ENCODE measurements at regions not wholly inside any gene's neighbourhood (a gene's known extent, or its start where the extent isn't known, plus 50 kb on each side); places are given as distances from the start of the nearest gene placed in this dataset.
A peak's percentile ranks its signal among the peaks of the same experiment; 100 is the strongest.
"Not testable (repeated sequence)": the region's sequence is repeated elsewhere in the genome, so short reads cannot be mapped to it uniquely, and the experiment has no call there.

GRCh38 chr7:81150951-81151361 is 232.1 kb upstream of the SEMA3C start:
- Histone ChIP-seq H3K9me3 (ENCODE audit: low read depth, low read length) (no peaks in the 10 kb centered on the region), H3K27ac (ENCODE audit: low read depth, low read length) (no peak overlapping the region), H3K36me3 (ENCODE audit: insufficient read depth, low read length) (no peaks in the 10 kb centered on the region), H3K79me2 (ENCODE audit: insufficient read depth, low read length) (no peaks in the 10 kb centered on the region), H4K20me1 (ENCODE audit: insufficient read depth, low read length) (no peaks in the 10 kb centered on the region), H3K4me2 (ENCODE audit: insufficient read depth, low read length) (no peak overlapping the region), H3K4me3 (ENCODE audit: insufficient read depth, low read length) (no peak overlapping the region), H3K4me1 (ENCODE audit: insufficient read depth, low read length) (no peaks in the 10 kb centered on the region), H3K27me3 (ENCODE audit: insufficient read depth, low read length) (no peaks in the 10 kb centered on the region), H2AFZ (ENCODE audit: low read length) (peak overlapping the region; percentile 70)
- TF ChIP-seq CTCF (IDR thresholded peaks at IDR 0.05; ENCODE audit: extremely low read depth, low read depth, low read length): no peak
- DNase-seq (ENCODE audit: insufficient read length, low spot score, missing footprints): peak; percentile 83

GRCh38 chr7:81143856-81144255 is 225.0 kb upstream of the SEMA3C start:
- no peaks in the 10 kb centered on the region for H3K36me3 ChIP-seq (ENCODE audit: insufficient read depth, low read length)
- DNase-seq (ENCODE audit: insufficient read length, low spot score, missing footprints): no peak
- no peaks in the 10 kb centered on the region for H3K79me2 ChIP-seq (ENCODE audit: insufficient read depth, low read length)
- no peak overlapping the region for H3K4me3 ChIP-seq (ENCODE audit: insufficient read depth, low read length)
- no peaks in the 10 kb centered on the region for H4K20me1 ChIP-seq (ENCODE audit: insufficient read depth, low read length)
- TF ChIP-seq CTCF (IDR thresholded peaks at IDR 0.05; ENCODE audit: extremely low read depth, low read depth, low read length): no peak
- H3K9me3 ChIP-seq (ENCODE audit: low read depth, low read length): no peaks in the 10 kb centered on the region
- H2AFZ ChIP-seq (ENCODE audit: low read length): no peak overlapping the region
- no peaks in the 10 kb centered on the region for H3K4me1 ChIP-seq (ENCODE audit: insufficient read depth, low read length)
- H3K4me2 ChIP-seq (ENCODE audit: insufficient read depth, low read length): no peak overlapping the region
- no peak overlapping the region for H3K27ac ChIP-seq (ENCODE audit: low read depth, low read length)
- H3K27me3 ChIP-seq (ENCODE audit: insufficient read depth, low read length): no peaks in the 10 kb centered on the region

- not testable (repeated sequence) for H3K4me1 ChIP-seq (ENCODE audit: insufficient read depth, low read length); H3K36me3 ChIP-seq (ENCODE audit: insufficient read depth, low read length); H3K4me3 ChIP-seq (ENCODE audit: insufficient read depth, low read length); H3K9me3 ChIP-seq (ENCODE audit: low read depth, low read length); H3K4me2 ChIP-seq (ENCODE audit: insufficient read depth, low read length); H2AFZ ChIP-seq (ENCODE audit: low read length); H3K27me3 ChIP-seq (ENCODE audit: insufficient read depth, low read length); H3K79me2 ChIP-seq (ENCODE audit: insufficient read depth, low read length); H4K20me1 ChIP-seq (ENCODE audit: insufficient read depth, low read length); H3K27ac ChIP-seq (ENCODE audit: low read depth, low read length); DNase-seq (ENCODE audit: insufficient read length, low spot score, missing footprints)
These were observed 222.7 kb upstream of the SEMA3C start for GRCh38 chr7:81141257-81142205.

- Histone ChIP-seq H3K4me3 (ENCODE audit: insufficient read depth, low read length) (no peak overlapping the region), H2AFZ (ENCODE audit: low read length) (no peak overlapping the region), H3K4me2 (ENCODE audit: insufficient read depth, low read length) (no peak overlapping the region), H3K36me3 (ENCODE audit: insufficient read depth, low read length) (no peaks in the 10 kb centered on the region), H3K27me3 (ENCODE audit: insufficient read depth, low read length) (no peaks in the 10 kb centered on the region), H3K27ac (ENCODE audit: low read depth, low read length) (no peak overlapping the region), H3K9me3 (ENCODE audit: low read depth, low read length) (no peaks in the 10 kb centered on the region), H4K20me1 (ENCODE audit: insufficient read depth, low read length) (no peaks in the 10 kb centered on the region), H3K4me1 (ENCODE audit: insufficient read depth, low read length) (no peaks in the 10 kb centered on the region), H3K79me2 (ENCODE audit: insufficient read depth, low read length) (no peaks in the 10 kb centered on the region)
- DNase-seq (ENCODE audit: insufficient read length, low spot score, missing footprints): peak; percentile 51
- no peak for TF ChIP-seq CTCF (IDR thresholded peaks at IDR 0.05; ENCODE audit: extremely low read depth, low read depth, low read length)
These were observed 221.9 kb upstream of the SEMA3C start for GRCh38 chr7:81140775-81141174.
